ENCODE measurements at regions not wholly inside any gene's neighbourhood (a gene's known extent, or its start where the extent isn't known, plus 50 kb on each side); places are given as distances from the start of the nearest gene placed in this dataset.

- no peak for TF ChIP-seq CTCF (IDR thresholded peaks at IDR 0.05)
These were observed 946.1 kb downstream of the TTLL7 start for GRCh38 chr1:83052865-83053264.

DNA sequence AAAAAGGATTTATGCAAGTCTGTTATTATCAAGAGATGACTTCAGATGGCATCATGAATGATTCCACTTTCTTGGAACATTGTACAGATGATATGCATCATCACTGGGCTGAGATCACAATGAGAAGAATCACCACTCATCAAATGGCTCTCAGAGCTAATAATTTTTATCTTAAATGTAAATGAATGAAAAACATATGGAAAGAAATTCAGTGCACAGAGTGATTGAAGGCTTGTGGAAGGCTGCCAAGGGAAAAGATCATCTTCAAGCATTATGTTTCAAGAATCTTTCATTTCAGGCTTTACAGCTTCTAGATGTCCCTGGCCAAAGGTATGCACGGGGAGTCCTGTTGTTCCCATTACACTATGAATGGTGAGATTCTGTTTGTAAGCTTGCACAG lies 955.7 kb downstream of the TTLL7 start:
- no peak for TF ChIP-seq CTCF (IDR thresholded peaks at IDR 0.05)

DNA sequence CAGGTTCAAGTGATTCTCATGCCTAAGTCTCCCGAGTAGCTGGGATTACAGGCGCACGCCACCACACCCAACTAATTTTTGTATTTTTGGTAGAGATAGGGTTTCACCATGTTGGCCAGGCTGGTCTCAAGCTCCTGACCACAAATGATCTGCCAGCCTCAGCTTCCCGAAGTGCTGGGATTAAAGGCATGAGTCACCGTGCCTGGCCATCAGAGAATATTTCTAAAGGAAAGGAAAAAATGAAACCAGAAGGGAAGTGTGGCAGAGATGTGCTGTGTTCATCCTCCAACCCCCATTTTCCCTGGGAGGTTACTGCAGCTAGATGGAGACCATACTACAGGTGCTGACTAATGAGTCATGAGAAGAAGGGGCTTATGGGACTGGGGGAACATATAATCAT lies 964.1 kb downstream of the TTLL7 start:
- no peak for TF ChIP-seq CTCF (IDR thresholded peaks at IDR 0.05)

DNA sequence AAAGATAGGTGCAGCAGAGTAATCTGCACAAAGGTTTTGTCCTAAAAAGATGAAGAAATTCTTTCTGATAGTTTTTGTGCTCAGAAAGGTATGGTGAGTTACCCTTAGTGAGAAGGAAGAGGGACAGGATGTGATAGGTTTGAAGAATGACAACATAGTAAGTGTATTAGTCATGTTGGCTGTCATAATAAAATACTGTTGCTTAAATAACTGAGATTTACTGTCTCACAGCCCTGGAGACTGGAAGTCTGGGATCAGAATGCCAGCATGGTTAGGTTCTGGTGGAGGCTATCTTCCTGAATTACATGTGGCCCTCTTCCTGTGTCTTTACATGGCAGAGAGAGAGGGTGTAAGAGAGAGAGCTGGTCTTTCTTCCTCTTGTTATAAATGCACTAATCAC lies 965.2 kb downstream of the TTLL7 start:
- TF ChIP-seq CTCF (IDR thresholded peaks at IDR 0.05), result no peak

- no peak for TF ChIP-seq CTCF (IDR thresholded peaks at IDR 0.05)
These were observed 969.0 kb downstream of the TTLL7 start for GRCh38 chr1:83029916-83030315.

- TF ChIP-seq CTCF (IDR thresholded peaks at IDR 0.05), result no peak
These were observed 969.9 kb downstream of the TTLL7 start for GRCh38 chr1:83029050-83029449.

GRCh38 chr1:83028467-83028866 lies 970.5 kb downstream of the TTLL7 start:
- TF ChIP-seq CTCF (IDR thresholded peaks at IDR 0.05), result no peak

DNA sequence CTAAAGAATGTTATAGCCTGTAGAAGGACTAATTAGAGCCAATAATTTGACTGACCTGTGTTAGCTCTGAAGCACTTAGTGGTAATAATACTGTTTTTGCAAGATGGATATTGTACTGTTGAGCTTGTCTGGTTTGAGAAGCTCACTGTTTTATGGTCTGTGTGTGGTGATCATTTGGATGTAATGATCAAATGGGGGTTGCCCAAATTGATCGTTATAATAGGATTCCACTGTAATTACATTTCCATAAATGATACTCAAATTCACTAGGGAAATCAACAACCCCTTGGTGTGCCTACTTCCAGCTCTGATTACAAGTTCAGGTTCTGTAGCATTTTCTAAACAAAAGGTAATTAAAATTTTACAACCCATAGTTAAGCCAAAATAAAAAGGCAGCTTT lies 971.4 kb downstream of the TTLL7 start:
- TF ChIP-seq CTCF (IDR thresholded peaks at IDR 0.05), result no peak
